NCI-H1105 (cell line): ENCODE measurements at regions not wholly inside any gene's neighbourhood (a gene's known extent, or its start where the extent isn't known, plus 50 kb on each side); places are given as distances from the start of the nearest gene placed in this dataset.
"Not testable (repeated sequence)": the region's sequence is repeated elsewhere in the genome, so short reads cannot be mapped to it uniquely, and the experiment has no call there.

Experiments
- DNase-seq: peaks from one replicate; lab custom pipeline; 2025; lab: John Stamatoyannopoulos, UW

GRCh38 chr6:74579794-74580193, 626.1 kb downstream of the COL12A1 start:
- DNase-seq: no peak

GRCh38 chr6:74579047-74579446, 626.8 kb downstream of the COL12A1 start:
- no peak for DNase-seq

GRCh38 chr6:74578339-74578738, 627.5 kb downstream of the COL12A1 start:
- no peak for DNase-seq

GRCh38 chr6:74577619-74578018, 628.2 kb downstream of the COL12A1 start:
- no peak for DNase-seq

- DNase-seq: no peak
Observed at GRCh38 chr6:74574794-74575193, 631.1 kb downstream of the COL12A1 start.

- no peak for DNase-seq
Observed at GRCh38 chr6:74573613-74574012, 632.2 kb downstream of the COL12A1 start.

- no peak for DNase-seq
Observed at GRCh38 chr6:74570044-74570443, 635.8 kb downstream of the COL12A1 start.

GRCh38 chr6:74568861-74569260, 637.0 kb downstream of the COL12A1 start:
- no peak for DNase-seq

- not testable (repeated sequence) for DNase-seq
Observed at GRCh38 chr6:74567923-74568290, 637.9 kb downstream of the COL12A1 start.

GRCh38 chr6:74567281-74567922, 638.5 kb downstream of the COL12A1 start:
- DNase-seq: no peak

- no peak for DNase-seq
Observed at GRCh38 chr6:74557236-74557635, 648.6 kb downstream of the COL12A1 start.

- DNase-seq: no peak
Observed at GRCh38 chr6:74554041-74554440, 651.8 kb downstream of the COL12A1 start.

- DNase-seq: no peak
Observed at GRCh38 chr6:74551896-74552295, 654.0 kb downstream of the COL12A1 start.

GRCh38 chr6:74550821-74551220, 655.0 kb downstream of the COL12A1 start:
- no peak for DNase-seq

GRCh38 chr6:74549746-74550145, 656.1 kb downstream of the COL12A1 start:
- DNase-seq: no peak

- no peak for DNase-seq
Observed at GRCh38 chr6:74534465-74535211, 671.2 kb downstream of the COL12A1 start.

- DNase-seq: no peak
Observed at GRCh38 chr6:74519163-74519562, 686.7 kb downstream of the COL12A1 start.

GRCh38 chr6:74518035-74518434, 687.8 kb downstream of the COL12A1 start:
- DNase-seq: no peak

- no peak for DNase-seq
Observed at GRCh38 chr6:74510878-74511277, 695.0 kb downstream of the COL12A1 start.

GRCh38 chr6:74507649-74508048, 698.2 kb downstream of the COL12A1 start:
- no peak for DNase-seq

GRCh38 chr6:74505391-74505790, 700.5 kb downstream of the COL12A1 start:
- no peak for DNase-seq

GRCh38 chr6:74504941-74505340, 700.9 kb downstream of the COL12A1 start:
- DNase-seq: no peak

GRCh38 chr6:74492587-74492986, 713.3 kb downstream of the COL12A1 start:
- DNase-seq: no peak

- DNase-seq: no peak
Observed at GRCh38 chr6:74491844-74492374, 713.9 kb downstream of the COL12A1 start.
